IPS-20b (cell line): ENCODE measurements at regions not wholly inside any gene's neighbourhood (a gene's known extent, or its start where the extent isn't known, plus 50 kb on each side); places are given as distances from the start of the nearest gene placed in this dataset.

Experiments
- H3K27ac ChIP-seq: one replicate; pipeline ENCODE4 v1.5.1; 2013; ENCODE audit warnings: low read length
- H3K27me3 ChIP-seq: 2 replicates; pipeline ENCODE4 v1.6.1; 2013; ENCODE audit warnings: mild to moderate bottlenecking, low read length, inconsistent platforms; ENCODE audit not compliant: insufficient read depth
- H3K36me3 ChIP-seq: 2 replicates; pipeline ENCODE4 v1.6.1; 2013; ENCODE audit warnings: low read depth, mild to moderate bottlenecking, inconsistent platforms, low read length, moderate library complexity; ENCODE audit not compliant: insufficient read depth
- H3K4me1 ChIP-seq: 2 replicates; pipeline ENCODE4 v1.6.1; 2013; ENCODE audit warnings: mild to moderate bottlenecking, control low read depth, inconsistent platforms, low read length, moderate library complexity; ENCODE audit not compliant: insufficient read depth
- H3K4me3 ChIP-seq: 2 replicates; pipeline ENCODE4 v1.5.1; 2013; ENCODE audit warnings: mild to moderate bottlenecking, low read length, inconsistent platforms
- H3K9ac ChIP-seq: 2 replicates; pipeline ENCODE4 v1.6.1; 2013; ENCODE audit warnings: low read depth, mild to moderate bottlenecking, inconsistent platforms, low read length, moderate library complexity
- H3K9me3 ChIP-seq: 2 replicates; pipeline ENCODE4 v1.6.1; 2013; ENCODE audit warnings: mild to moderate bottlenecking, low read depth, low read length, inconsistent platforms; ENCODE audit not compliant: insufficient read depth

DNA sequence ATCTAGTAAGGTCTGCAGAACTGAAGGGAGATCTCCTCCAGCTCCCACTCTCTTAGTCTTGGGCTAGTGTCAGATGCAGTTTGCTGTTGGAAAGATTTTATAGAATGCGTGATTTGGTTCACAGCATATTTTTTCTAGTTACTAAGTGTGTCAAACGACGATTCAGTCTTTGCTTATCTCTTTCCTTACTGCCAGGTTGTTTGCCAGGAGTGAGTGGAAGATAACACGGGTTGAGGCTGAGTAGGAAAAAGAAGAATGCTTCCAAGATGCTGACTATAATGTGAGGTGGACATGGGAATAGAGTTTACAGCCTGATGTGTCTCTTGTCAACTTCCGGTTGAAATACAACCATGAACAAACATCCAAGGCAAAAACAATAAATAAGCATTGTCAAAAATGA lies 141.4 kb downstream of the GDAP2 start:
- no peak overlapping the region for H3K9ac ChIP-seq
- no peaks in the 10 kb centered on the region for H3K4me1 ChIP-seq
- no peaks in the 10 kb centered on the region for H3K9me3 ChIP-seq
- no peaks in the 10 kb centered on the region for H3K36me3 ChIP-seq
- H3K4me3 ChIP-seq: no peak overlapping the region
- no peak overlapping the region for H3K27ac ChIP-seq
- no peaks in the 10 kb centered on the region for H3K27me3 ChIP-seq

DNA sequence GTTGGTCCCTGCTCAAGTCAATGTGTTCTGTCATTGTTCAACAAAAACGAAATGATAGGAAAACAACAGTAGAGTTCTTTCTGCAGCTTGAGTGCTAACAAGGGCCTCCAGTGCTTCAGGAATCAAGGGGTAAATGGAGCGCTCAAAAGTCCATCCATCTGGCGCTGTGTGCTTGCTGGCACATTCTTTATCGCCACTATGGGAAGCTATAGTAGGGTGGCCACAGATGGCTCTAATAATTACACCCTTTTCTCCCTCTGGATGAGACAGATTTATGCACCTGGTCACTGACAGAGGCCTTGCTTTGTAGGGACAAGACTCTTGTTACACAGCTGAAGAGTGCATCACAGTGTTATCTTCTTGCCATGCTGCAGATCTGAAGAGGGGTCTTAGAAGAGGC lies 136.0 kb downstream of the GDAP2 start:
- Histone ChIP-seq H3K9me3 (no peaks in the 10 kb centered on the region), H3K4me3 (no peak overlapping the region), H3K4me1 (no peaks in the 10 kb centered on the region)

GRCh38 chr1:117794073-117794472 lies 135.3 kb downstream of the GDAP2 start:
- Histone ChIP-seq H3K27ac (no peak overlapping the region), H3K36me3 (no peaks in the 10 kb centered on the region)

More for the DNA sequence above, 136.0 kb downstream of the GDAP2 start:
- H3K9ac ChIP-seq: no peak overlapping the region
- H3K36me3 ChIP-seq: no peaks in the 10 kb centered on the region
- no peaks in the 10 kb centered on the region for H3K27me3 ChIP-seq
- H3K27ac ChIP-seq: no peak overlapping the region

GRCh38 chr1:117795190-117795589 lies 134.2 kb downstream of the GDAP2 start:
- H3K27ac ChIP-seq: no peak overlapping the region
- H3K4me3 ChIP-seq: no peak overlapping the region
- H3K9ac ChIP-seq: no peak overlapping the region

More at GRCh38 chr1:117794073-117794472, 135.3 kb downstream of the GDAP2 start:
- no peak overlapping the region for H3K9ac ChIP-seq
- no peaks in the 10 kb centered on the region for H3K4me1 ChIP-seq
- H3K27me3 ChIP-seq: no peaks in the 10 kb centered on the region
- no peaks in the 10 kb centered on the region for H3K9me3 ChIP-seq
- no peak overlapping the region for H3K4me3 ChIP-seq

GRCh38 chr1:117795792-117796191 lies 133.6 kb downstream of the GDAP2 start:
- H3K9me3 ChIP-seq: no peaks in the 10 kb centered on the region
- H3K36me3 ChIP-seq: no peaks in the 10 kb centered on the region
- no peak overlapping the region for H3K9ac ChIP-seq
- no peak overlapping the region for H3K27ac ChIP-seq
- H3K4me1 ChIP-seq: no peaks in the 10 kb centered on the region
- no peaks in the 10 kb centered on the region for H3K27me3 ChIP-seq
- H3K4me3 ChIP-seq: no peak overlapping the region

More at GRCh38 chr1:117795190-117795589, 134.2 kb downstream of the GDAP2 start:
- no peaks in the 10 kb centered on the region for H3K36me3 ChIP-seq
- H3K9me3 ChIP-seq: no peaks in the 10 kb centered on the region
- no peaks in the 10 kb centered on the region for H3K4me1 ChIP-seq
- H3K27me3 ChIP-seq: no peaks in the 10 kb centered on the region

- Histone ChIP-seq H3K27ac (no peak overlapping the region), H3K36me3 (no peaks in the 10 kb centered on the region), H3K27me3 (no peaks in the 10 kb centered on the region), H3K4me3 (no peak overlapping the region), H3K4me1 (no peaks in the 10 kb centered on the region), H3K9ac (no peak overlapping the region), H3K9me3 (no peaks in the 10 kb centered on the region)
These were observed 133.2 kb downstream of the GDAP2 start for GRCh38 chr1:117796226-117796625.

- H3K9ac ChIP-seq: no peak overlapping the region
- H3K27ac ChIP-seq: no peak overlapping the region
- no peaks in the 10 kb centered on the region for H3K36me3 ChIP-seq
- no peaks in the 10 kb centered on the region for H3K4me1 ChIP-seq
- no peaks in the 10 kb centered on the region for H3K27me3 ChIP-seq
- no peaks in the 10 kb centered on the region for H3K9me3 ChIP-seq
- H3K4me3 ChIP-seq: no peak overlapping the region
These were observed 130.9 kb downstream of the GDAP2 start for GRCh38 chr1:117798550-117798949.

GRCh38 chr1:117802531-117803257 lies 126.7 kb downstream of the GDAP2 start:
- Histone ChIP-seq H3K4me3 (no peak overlapping the region), H3K9me3 (no peaks in the 10 kb centered on the region), H3K36me3 (no peaks in the 10 kb centered on the region), H3K4me1 (no peaks in the 10 kb centered on the region; the same call in 1 of the 2 replicates), H3K27ac (no peak overlapping the region), H3K27me3 (no peaks in the 10 kb centered on the region), H3K9ac (no peak overlapping the region)

DNA sequence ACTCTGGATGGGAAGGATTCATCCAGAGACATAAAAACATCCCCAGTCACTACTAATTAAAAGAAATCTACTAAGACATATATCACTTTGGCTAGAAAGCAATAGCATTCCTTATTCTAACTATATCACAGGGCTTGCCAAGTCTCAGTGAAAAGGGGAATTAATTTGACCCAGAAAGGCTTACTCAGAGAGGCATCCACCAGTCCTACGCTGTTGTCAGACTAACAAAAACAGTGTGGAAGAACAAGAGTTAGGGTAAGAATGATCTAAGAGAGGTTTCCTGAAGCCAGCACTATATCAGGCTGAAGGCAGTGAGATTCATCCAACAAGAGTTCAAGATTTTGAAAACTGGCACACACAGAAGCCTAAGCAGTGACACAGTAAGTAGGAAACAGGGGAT lies 126.1 kb downstream of the GDAP2 start:
- H3K9me3 ChIP-seq: no peaks in the 10 kb centered on the region
- H3K4me1 ChIP-seq: no peaks in the 10 kb centered on the region; the same call in 1 of the 2 replicates
- no peak overlapping the region for H3K4me3 ChIP-seq
- no peak overlapping the region for H3K27ac ChIP-seq
- H3K9ac ChIP-seq: no peak overlapping the region
- no peaks in the 10 kb centered on the region for H3K36me3 ChIP-seq
- no peaks in the 10 kb centered on the region for H3K27me3 ChIP-seq

DNA sequence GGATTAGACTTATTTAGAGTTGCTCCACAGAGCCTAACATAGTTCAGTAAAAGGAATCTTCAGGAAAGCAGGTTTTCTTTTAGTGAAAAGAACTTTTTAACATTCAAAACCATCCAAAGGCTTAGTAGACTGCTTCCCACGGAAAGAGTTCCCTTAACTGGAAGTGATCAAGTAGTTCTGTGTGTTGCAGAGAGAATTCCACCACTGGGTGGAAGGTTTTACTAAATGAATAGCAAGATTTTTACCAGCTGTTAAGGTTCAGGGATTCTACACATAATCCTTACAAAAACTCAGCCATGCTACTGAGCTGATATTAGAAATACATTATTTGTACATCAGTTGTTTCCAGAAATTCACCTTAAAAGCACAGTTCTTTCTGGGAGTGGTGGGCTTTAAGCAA lies 119.7 kb downstream of the GDAP2 start:
- Histone ChIP-seq H3K27me3 (no peaks in the 10 kb centered on the region), H3K9ac (no peak overlapping the region), H3K27ac (no peak overlapping the region), H3K9me3 (no peaks in the 10 kb centered on the region), H3K4me1 (no peaks in the 10 kb centered on the region; the same call in 1 of the 2 replicates), H3K4me3 (no peak overlapping the region), H3K36me3 (no peaks in the 10 kb centered on the region)

- Histone ChIP-seq H3K4me3 (no peak overlapping the region), H3K27ac (no peak overlapping the region), H3K9ac (no peak overlapping the region), H3K36me3 (no peaks in the 10 kb centered on the region), H3K27me3 (no peaks in the 10 kb centered on the region), H3K9me3 (no peaks in the 10 kb centered on the region), H3K4me1 (no peaks in the 10 kb centered on the region; the same call in 1 of the 2 replicates)
These were observed 118.9 kb downstream of the GDAP2 start for GRCh38 chr1:117810553-117810952.

GRCh38 chr1:117812869-117813511 lies 116.4 kb downstream of the GDAP2 start:
- Histone ChIP-seq H3K9ac (no peak overlapping the region), H3K4me3 (no peak overlapping the region), H3K27me3 (no peaks in the 10 kb centered on the region), H3K27ac (no peak overlapping the region), H3K4me1 (no peaks in the 10 kb centered on the region), H3K36me3 (no peaks in the 10 kb centered on the region), H3K9me3 (no peaks in the 10 kb centered on the region)
